Pancreas (tissue), 10 donors: ENCODE measurements at regions not wholly inside any gene's neighbourhood (a gene's known extent, or its start where the extent isn't known, plus 50 kb on each side); places are given as distances from the start of the nearest gene placed in this dataset.

ENCODE experiments used
- ATAC-seq, 4 donors: fragments of 200-7000 bp; cut with Tn5 transposase; one replicate each; pipeline versions ENCODE4 v1.8.0 to v1.9.1; 2020; ENCODE audit warnings: mild to moderate bottlenecking in 4 of 4, moderate library complexity in 4 of 4
- DNase-seq, 6 donors: peaks; one replicate each; pipeline ENCODE4 v3.0.0-alpha.2; 2020
- FAIRE-seq: peaks from 2 replicates; lab custom pipeline; 2012; peaks lifted over from hg19 to GRCh38; lab: Jason Lieb, UNC
- H3K27ac ChIP-seq, 4 donors: fragments of 200-600 bp; sonication (generic); 1 replicate in 3 of 4; 2 replicates in 1 of 4; pipeline versions ENCODE4 v1.5.0 to v1.8.0; 2020
- H3K27me3 ChIP-seq, 4 donors: fragments of 200-600 bp; one replicate each; pipeline ENCODE4 v1.8.0; 2021
- H3K36me3 ChIP-seq, 3 donors: fragments of 200-600 bp; sonication (generic) in 1 of 3; one replicate each; pipeline versions ENCODE4 v1.5.0 to v1.8.0; 2020 to 2021
- H3K4me1 ChIP-seq, 3 donors: fragments of 200-600 bp; one replicate each; pipeline ENCODE4 v1.8.0; 2021
- H3K4me3 ChIP-seq, 4 donors: fragments of 200-600 bp; sonication (generic) in 2 of 4; one replicate each; pipeline versions ENCODE4 v1.5.0 to v1.8.0; 2020 to 2021
- H3K9me3 ChIP-seq, 4 donors: fragments of 200-600 bp; one replicate each; pipeline ENCODE4 v1.8.0; 2021
- WGBS, 2 donors: extraction: QIAGEN DNeasy Blood & Tissue Kit; methylation state at CpG; one replicate each; pipeline ENCODE4 v1.1.7; 2013; 5-methylcytosine and 5-hydroxymethylcytosine counted together
- intact Hi-C, 3 donors: fragments of 100-400 bp; cut with DNase I; formaldehyde crosslinking; loops; one replicate each; pipeline versions ENCODE4 v1.11.1 to v1.14.2; 2022
- TF ChIP-seq, protein P1 (sequence below), 4 donors: fragments of 200-600 bp; sonication (generic) in 3 of 4; IDR thresholded peaks; one replicate each; pipeline versions ENCODE4 v1.5.0 to v1.8.0; 2021; ENCODE audit warnings: antibody characterized with exemption in 4 of 4
- donor health status: healthy with polysubstance abuse.
- donor health status: DM: no; HTN: no; CAD: no; lungs with moderate emphysema.
- donor health status: DM: no; HTN: no; CAD: no.
- donor health status: control.
- donor health status: control.
- donor health status: Bipolar disorder and iron deficiency.
- donor health status: DM: yes; HTN: yes; CAD: no.
- donor health status: DM: no; HTN: no; CAD: no.
- donor health status: DM: no; HTN: no; CAD: no.
- donor health status: DM: yes; HTN: yes; CAD: no.

DNA sequence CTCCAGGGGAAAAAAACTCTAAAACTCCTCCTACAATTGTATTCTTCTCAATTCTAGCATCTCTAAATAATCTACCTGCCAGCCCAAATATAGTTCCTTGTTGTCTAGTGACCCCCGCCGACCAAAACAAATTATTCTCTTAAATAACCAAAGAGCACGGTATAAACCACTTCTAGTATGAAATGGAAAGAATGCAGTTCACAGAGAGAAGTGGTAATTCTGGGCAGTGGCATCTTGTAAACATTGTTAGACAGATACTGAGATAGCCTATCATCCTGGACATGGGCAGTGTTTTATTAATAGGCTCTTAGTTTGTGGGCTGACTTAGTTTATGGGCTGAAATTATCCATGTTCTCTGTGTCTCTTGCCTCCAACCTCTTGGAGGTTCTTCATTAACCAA lies 1412.6 kb upstream of the CDH9 start:
- H3K4me3 ChIP-seq, result no peak overlapping the region
- no peaks in the 10 kb centered on the region for H3K4me1 ChIP-seq
- no peaks in the 10 kb centered on the region for H3K9me3 ChIP-seq
- WGBS, 2 donors, result 21 to 27% methylated on average over 3 of the region's 3 CpGs
- TF ChIP-seq, protein P1, sequence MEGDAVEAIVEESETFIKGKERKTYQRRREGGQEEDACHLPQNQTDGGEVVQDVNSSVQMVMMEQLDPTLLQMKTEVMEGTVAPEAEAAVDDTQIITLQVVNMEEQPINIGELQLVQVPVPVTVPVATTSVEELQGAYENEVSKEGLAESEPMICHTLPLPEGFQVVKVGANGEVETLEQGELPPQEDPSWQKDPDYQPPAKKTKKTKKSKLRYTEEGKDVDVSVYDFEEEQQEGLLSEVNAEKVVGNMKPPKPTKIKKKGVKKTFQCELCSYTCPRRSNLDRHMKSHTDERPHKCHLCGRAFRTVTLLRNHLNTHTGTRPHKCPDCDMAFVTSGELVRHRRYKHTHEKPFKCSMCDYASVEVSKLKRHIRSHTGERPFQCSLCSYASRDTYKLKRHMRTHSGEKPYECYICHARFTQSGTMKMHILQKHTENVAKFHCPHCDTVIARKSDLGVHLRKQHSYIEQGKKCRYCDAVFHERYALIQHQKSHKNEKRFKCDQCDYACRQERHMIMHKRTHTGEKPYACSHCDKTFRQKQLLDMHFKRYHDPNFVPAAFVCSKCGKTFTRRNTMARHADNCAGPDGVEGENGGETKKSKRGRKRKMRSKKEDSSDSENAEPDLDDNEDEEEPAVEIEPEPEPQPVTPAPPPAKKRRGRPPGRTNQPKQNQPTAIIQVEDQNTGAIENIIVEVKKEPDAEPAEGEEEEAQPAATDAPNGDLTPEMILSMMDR (IDR thresholded peaks at IDR 0.05), result no peak
- H3K27ac ChIP-seq, result no peak overlapping the region
- intact Hi-C loops, result no loop called here
- H3K36me3 ChIP-seq, result no peaks in the 10 kb centered on the region
- ATAC-seq (no peak), DNase-seq (no peak), FAIRE-seq (no peak)
- no peaks in the 10 kb centered on the region for H3K27me3 ChIP-seq

DNA sequence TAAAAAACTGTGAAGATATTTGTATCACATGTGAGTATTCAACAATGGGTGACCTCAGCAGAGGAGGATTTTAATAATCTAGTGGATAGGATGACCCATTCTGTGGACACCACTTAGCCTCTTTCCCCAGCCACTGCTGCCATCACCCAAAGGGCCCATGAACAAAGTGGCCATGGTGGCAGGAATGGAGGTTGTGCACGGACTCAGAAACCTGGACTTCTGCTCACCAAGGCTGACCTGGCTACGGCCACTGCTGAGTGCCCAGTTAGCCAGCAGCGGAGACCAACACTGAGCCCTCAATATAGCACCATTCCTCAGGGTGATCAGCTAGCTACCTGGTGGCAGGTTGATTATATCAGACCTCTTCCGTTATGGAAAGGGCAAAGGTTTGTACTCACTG lies 1410.4 kb upstream of the CDH9 start:
- FAIRE-seq, result no peak
- Histone ChIP-seq H3K36me3 (no peaks in the 10 kb centered on the region), H3K9me3 (no peaks in the 10 kb centered on the region), H3K4me1 (no peaks in the 10 kb centered on the region), H3K4me3 (no peak overlapping the region), H3K27ac (no peak overlapping the region), H3K27me3 (no peaks in the 10 kb centered on the region)
- intact Hi-C loops, result no loop called here
- ATAC-seq, result no peak
- TF ChIP-seq, protein P1 (IDR thresholded peaks at IDR 0.05), result no peak
- no peak for DNase-seq
- 55 to 66% methylated on average over 4 of the region's 4 CpGs for WGBS, 2 donors

DNA sequence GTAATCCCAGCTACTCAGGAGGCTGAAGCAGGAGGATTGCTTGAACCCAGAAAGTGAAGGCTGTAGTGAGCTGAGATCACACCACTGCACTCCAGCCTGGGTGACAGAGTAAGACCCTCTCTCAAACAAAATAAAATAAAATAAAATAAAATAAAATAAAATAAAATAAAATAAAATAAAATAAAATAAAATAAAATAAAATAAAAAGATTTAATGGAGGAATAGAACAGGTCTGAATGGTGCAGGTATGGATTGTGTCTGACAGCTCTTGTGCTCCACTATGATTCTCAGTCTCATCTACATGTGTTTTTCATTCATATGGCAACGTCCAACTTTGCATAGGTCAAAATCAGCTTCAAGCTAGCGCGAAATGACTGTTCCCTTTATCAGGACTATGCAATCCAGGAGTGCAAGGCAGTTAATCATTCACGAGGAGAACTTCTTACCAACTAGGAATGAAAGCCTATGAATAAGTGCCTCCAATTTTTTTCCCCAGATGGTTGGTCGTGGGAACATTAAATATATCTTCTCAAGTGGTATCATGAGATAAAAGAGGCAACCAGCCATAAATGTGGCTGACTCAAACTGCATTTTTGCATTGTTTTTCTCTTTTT lies 1392.3 kb upstream of the CDH9 start:
- FAIRE-seq, result no peak
- TF ChIP-seq, protein P1 (IDR thresholded peaks at IDR 0.05), result no peak
- DNase-seq, result no peak

DNA sequence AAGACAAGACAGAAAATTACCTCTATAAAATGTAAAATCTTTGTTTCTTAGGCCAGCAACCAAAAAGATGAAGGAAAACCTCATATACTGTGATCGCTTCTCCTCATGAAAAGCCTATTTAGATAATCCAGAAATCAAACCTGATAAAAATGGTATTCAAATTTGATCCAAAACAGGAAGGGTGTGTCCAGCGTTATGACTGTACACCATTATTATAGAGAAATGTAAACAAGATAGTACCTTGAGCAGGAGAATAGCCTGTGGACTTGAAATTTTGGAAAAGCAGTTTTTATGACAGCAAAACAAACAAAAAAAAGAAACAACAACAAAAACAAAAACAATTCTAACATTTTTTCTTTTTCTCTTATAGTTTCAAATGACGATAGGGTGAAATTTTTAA lies 1382.8 kb upstream of the CDH9 start:
- peaks cover 0 to 3% (median 0%) of the 10 kb centered on the region in 4 donors for H3K9me3 ChIP-seq
- H3K4me1 ChIP-seq, result no peaks in the 10 kb centered on the region
- TF ChIP-seq, protein P1 (IDR thresholded peaks at IDR 0.05), result no peak
- no peak overlapping the region for H3K4me3 ChIP-seq
- ATAC-seq, result no peak
- no peak overlapping the region for H3K27ac ChIP-seq
- intact Hi-C loops, result no loop called here
- H3K27me3 ChIP-seq, result no peaks in the 10 kb centered on the region
- H3K36me3 ChIP-seq, result no peaks in the 10 kb centered on the region
- WGBS, 2 donors, result 55 to 69% methylated on average over 3 of the region's 3 CpGs
- no peak for DNase-seq
- FAIRE-seq, result no peak

More for the DNA sequence above, 1392.3 kb upstream of the CDH9 start:
- Histone ChIP-seq H3K9me3 (no peaks in the 10 kb centered on the region), H3K4me1 (no peaks in the 10 kb centered on the region), H3K27ac (no peak overlapping the region), H3K4me3 (no peak overlapping the region), H3K27me3 (no peaks in the 10 kb centered on the region), H3K36me3 (no peaks in the 10 kb centered on the region)
- no peak for ATAC-seq
- 8 to 11% methylated on average over 5 of the region's 5 CpGs for WGBS, 2 donors
- intact Hi-C loops, result no loop called here

DNA sequence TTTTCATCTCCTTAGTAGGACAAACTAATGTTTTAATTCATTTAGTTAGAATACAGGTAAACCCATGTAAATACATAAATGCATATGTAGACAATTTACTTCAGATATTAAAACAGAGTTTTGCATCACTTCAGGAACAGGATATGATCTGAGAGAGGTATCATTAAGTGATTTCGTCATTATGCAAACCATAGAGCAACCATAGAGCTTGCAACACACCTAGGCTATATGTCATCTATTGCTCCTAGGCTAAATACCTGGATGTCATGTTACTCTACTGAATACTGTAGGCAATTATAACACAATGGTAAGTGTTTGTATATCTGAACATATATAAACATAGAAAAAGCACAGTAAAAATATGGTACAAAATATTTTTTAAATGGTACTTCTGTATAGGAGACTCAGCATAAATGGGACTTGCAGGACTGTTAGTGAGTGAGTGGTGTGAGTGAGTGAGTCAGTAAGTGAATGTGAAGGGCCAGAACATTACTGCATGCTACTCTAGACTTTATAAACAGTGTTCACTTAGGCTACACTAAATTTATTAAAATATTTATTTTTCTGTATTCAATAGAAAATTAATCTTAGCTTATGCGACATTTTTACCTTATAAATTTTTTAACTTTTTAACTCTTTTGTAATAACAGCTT lies 1377.5 kb upstream of the CDH9 start:
- Histone ChIP-seq H3K4me1 (no peaks in the 10 kb centered on the region), H3K36me3 (no peaks in the 10 kb centered on the region), H3K4me3 (no peak overlapping the region), H3K9me3 (peaks cover 0 to 3% (median 0%) of the 10 kb centered on the region in 4 donors), H3K27me3 (no peaks in the 10 kb centered on the region), H3K27ac (no peak overlapping the region)
- FAIRE-seq (no peak), ATAC-seq (no peak), DNase-seq (no peak)
- WGBS, 2 donors, result 67 to 70% methylated on average over 2 of the region's 2 CpGs
- intact Hi-C loops, result no loop called here
- TF ChIP-seq, protein P1 (IDR thresholded peaks at IDR 0.05), result no peak
